IMR-90 (cell line): ENCODE measurements at regions not wholly inside any gene's neighbourhood (a gene's known extent, or its start where the extent isn't known, plus 50 kb on each side); places are given as distances from the start of the nearest gene placed in this dataset.

Experiments
- CTCF ChIP-seq: conservative IDR thresholded peaks from 2 replicates; pipeline ENCODE4 v1.5.1; 2012; ENCODE audit warnings: mild to moderate bottlenecking, low read depth, low read length, improper control_type of control experiment
- POLR2A ChIP-seq: IDR thresholded peaks from 2 replicates; pipeline ENCODE4 v1.6.1; 2012; ENCODE audit warnings: mild to moderate bottlenecking, low read depth, low read length

GRCh38 chr14:81605660-81606059 lies 72.0 kb upstream of the SEL1L start:
- TF ChIP-seq CTCF: no peak
- TF ChIP-seq POLR2A: no peak
